Naive thymus-derived CD8-positive, alpha-beta T cell (primary cell): ENCODE measurements at regions not wholly inside any gene's neighbourhood (a gene's known extent, or its start where the extent isn't known, plus 50 kb on each side); places are given as distances from the start of the nearest gene placed in this dataset.
A peak's percentile ranks its signal among the peaks of the same experiment; 100 is the strongest.

Source experiments
- ATAC-seq, 2 donors: fragments of 150-1000 bp; cut with Tn5 transposase in 1 of 2; sonication (Bioruptor Pico), chemical (Tn5 transposase) in 1 of 2; 1 replicate in 1 of 2; 2 replicates in 1 of 2; pipeline ENCODE4 v1.10.0; 2021; ENCODE audit warnings: mild to moderate bottlenecking in 2 of 2, moderate library complexity in 2 of 2
- POLR2A ChIA-PET: fragments of 350-600 bp; sonication (Branson Sonifier 250); formaldehyde crosslinking; loops from one replicate; lab custom pipeline; 2021; ENCODE audit warnings: antibody characterized with exemption; lab: Charles Lee
- DNase-seq, 10 donors: peaks; one replicate each; pipeline versions ENCODE4 v3.0.0 to v3.0.0-alpha.2; 2020 to 2022
- H3K27ac Mint-ChIP-seq, 10 donors: one replicate each; pipeline ENCODE4 v1.8.0; 2020 to 2022; ENCODE audit warnings: mild to moderate bottlenecking in 10 of 10, mixed read lengths in 10 of 10, moderate library complexity in 4 of 10, inconsistent platforms in 1 of 10
- H3K27me3 Mint-ChIP-seq, 5 donors: one replicate each; pipeline ENCODE4 v1.8.0; 2021 to 2022; ENCODE audit warnings: mixed read lengths in 5 of 5
- H3K36me3 Mint-ChIP-seq, 3 donors: one replicate each; pipeline ENCODE4 v1.8.0; 2020 to 2022; ENCODE audit warnings: mixed read lengths in 3 of 3, mild to moderate bottlenecking in 2 of 3, inconsistent platforms in 1 of 3
- H3K4me1 Mint-ChIP-seq, 4 donors: one replicate each; pipeline ENCODE4 v1.8.0; 2021 to 2022; ENCODE audit warnings: mixed read lengths in 4 of 4
- H3K4me3 Mint-ChIP-seq, 10 donors: one replicate each; pipeline ENCODE4 v1.8.0; 2020 to 2022; ENCODE audit warnings: mild to moderate bottlenecking in 10 of 10, mixed read lengths in 10 of 10, moderate library complexity in 6 of 10, inconsistent platforms in 1 of 10
- H3K9me3 Mint-ChIP-seq, 9 donors: one replicate each; pipeline ENCODE4 v1.8.0; 2020 to 2022; ENCODE audit warnings: mixed read lengths in 9 of 9, mild to moderate bottlenecking in 3 of 9, inconsistent platforms in 1 of 9, moderate library complexity in 1 of 9

DNA sequence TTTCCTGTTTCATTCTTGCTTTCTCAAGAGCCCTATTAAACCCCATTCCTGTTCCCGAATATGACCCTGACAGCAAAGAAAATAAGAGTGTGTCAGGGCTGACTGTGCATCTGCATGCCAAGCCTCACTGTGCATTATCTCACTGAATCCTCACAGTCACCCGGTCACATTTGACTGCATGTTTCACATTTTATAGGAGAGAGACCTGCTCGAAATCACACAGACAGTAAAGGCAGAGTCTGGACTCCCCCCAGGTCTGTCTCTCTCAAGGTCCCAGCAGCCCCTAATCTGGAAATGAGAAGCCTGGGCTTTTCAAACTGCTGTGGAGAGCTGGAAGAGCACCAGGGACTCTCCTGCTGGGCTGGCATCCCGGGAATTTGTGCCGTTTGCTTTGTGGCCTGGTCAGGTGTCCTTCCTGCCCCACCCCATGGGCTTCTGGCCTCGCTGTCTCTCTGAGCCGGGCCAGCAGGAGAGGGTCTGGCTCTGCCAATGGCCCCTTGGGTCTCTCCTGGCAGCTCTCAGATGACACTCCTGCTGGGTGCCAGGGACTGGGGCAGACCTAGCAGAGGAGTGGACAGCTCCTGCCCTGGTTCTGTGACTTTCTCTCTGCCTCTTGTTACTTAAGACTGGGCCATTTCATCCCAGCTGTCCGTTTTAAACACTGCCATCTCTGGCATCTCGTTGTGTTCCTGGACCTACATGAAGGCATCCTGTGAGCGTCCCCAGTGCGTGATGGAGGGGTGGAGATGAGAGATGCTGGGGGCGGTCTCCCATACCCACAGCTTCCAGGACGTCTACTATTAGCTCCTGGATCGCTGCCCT, 173.6 kb downstream of the ARHGAP12 start:
- Mint-ChIP-seq H3K27ac (peak overlapping the region in 1 of 10 donors; percentile 60), H3K36me3 (no peaks in the 10 kb centered on the region), H3K4me3 (no peak overlapping the region), H3K9me3 (no peaks in the 10 kb centered on the region), H3K4me1 (peaks cover 2 to 19% (median 4%) of the 10 kb centered on the region in 4 donors), H3K27me3 (no peaks in the 10 kb centered on the region)
- ATAC-seq (no peak), DNase-seq (no peak)
- POLR2A ChIA-PET: interaction anchor here (0.6 to 0.7 kb wide), 2 partner anchors 191 to 1054 kb away, joined by 3 read pairs; no protein-coding TSS in a partner anchor

DNA sequence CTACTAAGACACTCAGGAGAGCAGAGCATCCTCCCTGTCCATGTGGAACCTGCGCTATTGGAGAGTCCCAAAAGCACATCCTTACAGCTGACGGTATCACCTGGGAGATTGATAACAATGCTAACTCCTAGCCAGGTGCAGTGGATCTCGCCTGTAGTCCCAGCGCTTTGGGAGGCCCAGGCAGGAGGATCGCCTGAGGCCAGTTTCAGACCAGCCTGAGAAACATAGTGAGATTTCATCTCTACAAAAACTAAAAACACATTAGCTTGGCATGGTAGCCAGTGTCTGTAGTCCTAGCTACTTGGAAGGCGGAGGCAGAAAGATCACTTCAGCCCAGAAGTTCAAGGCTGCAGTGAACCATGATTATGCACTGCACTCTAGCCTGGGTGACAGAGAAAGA, 174.9 kb downstream of the ARHGAP12 start:
- POLR2A ChIA-PET: interaction anchor here (0.7 kb wide), 1 partner anchor 1222 kb away, joined by 6 read pairs; no protein-coding TSS in a partner anchor
- ATAC-seq (no peak), DNase-seq (no peak)
- Mint-ChIP-seq H3K36me3 (no peaks in the 10 kb centered on the region), H3K27ac (peak overlapping the region in 1 of 10 donors; percentile 46), H3K9me3 (no peaks in the 10 kb centered on the region), H3K4me3 (no peak overlapping the region), H3K27me3 (no peaks in the 10 kb centered on the region), H3K4me1 (peaks cover 0 to 15% (median 0%) of the 10 kb centered on the region in 4 donors)

DNA sequence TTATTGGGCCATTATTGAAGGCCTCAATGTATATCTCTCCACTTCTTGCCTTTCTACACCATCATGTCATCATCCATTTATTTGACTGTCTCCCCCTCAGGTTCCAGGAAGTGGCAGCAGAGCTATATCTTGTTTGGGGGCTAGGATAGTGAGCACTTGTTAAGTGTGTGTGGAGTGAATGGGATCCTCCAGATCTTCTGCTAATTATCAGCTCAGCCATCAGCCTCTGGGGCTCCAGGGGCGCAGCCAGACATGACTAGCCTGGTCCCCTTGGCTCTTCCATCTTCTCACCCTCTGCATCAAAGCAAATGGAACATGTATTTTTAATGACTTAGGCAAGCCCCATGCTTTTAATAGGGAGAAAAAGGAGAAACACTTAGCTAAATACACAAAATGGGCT, 176.5 kb downstream of the ARHGAP12 start:
- H3K4me1 Mint-ChIP-seq: peaks cover 0 to 15% (median 0%) of the 10 kb centered on the region in 4 donors
- no peaks in the 10 kb centered on the region for H3K36me3 Mint-ChIP-seq
- POLR2A ChIA-PET: no interaction called here
- no peak for DNase-seq
- H3K4me3 Mint-ChIP-seq: no peak overlapping the region
- H3K9me3 Mint-ChIP-seq: no peaks in the 10 kb centered on the region
- H3K27ac Mint-ChIP-seq: peak overlapping the region in 1 of 10 donors; percentile 10
- no peaks in the 10 kb centered on the region for H3K27me3 Mint-ChIP-seq
- no peak for ATAC-seq

DNA sequence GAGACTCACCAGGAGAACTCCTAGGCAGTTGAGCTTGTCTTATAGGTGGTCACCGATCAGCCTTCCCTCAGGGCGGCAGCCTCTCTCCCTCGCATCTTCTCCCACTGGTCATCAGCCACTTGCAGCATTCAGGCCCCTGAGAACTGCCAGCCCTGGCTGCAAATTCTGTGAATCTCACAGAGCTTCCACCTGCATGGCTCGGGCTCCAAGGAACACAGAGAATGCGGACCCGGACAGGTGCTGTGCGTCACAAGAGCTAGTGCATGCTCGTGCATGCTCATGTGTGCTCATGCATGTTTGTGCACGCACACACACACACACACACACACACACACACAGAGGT, 176.9 kb downstream of the ARHGAP12 start:
- ATAC-seq (no peak), DNase-seq (no peak)
- no peaks in the 10 kb centered on the region for H3K36me3 Mint-ChIP-seq
- H3K27ac Mint-ChIP-seq: no peak overlapping the region
- H3K27me3 Mint-ChIP-seq: no peaks in the 10 kb centered on the region
- H3K9me3 Mint-ChIP-seq: no peaks in the 10 kb centered on the region
- POLR2A ChIA-PET: interaction anchor here (0.6 kb wide), 1 partner anchor 375 kb away, joined by 6 read pairs; no protein-coding TSS in a partner anchor
- peaks cover 0 to 20% (median 0%) of the 10 kb centered on the region in 4 donors for H3K4me1 Mint-ChIP-seq
- no peak overlapping the region for H3K4me3 Mint-ChIP-seq

DNA sequence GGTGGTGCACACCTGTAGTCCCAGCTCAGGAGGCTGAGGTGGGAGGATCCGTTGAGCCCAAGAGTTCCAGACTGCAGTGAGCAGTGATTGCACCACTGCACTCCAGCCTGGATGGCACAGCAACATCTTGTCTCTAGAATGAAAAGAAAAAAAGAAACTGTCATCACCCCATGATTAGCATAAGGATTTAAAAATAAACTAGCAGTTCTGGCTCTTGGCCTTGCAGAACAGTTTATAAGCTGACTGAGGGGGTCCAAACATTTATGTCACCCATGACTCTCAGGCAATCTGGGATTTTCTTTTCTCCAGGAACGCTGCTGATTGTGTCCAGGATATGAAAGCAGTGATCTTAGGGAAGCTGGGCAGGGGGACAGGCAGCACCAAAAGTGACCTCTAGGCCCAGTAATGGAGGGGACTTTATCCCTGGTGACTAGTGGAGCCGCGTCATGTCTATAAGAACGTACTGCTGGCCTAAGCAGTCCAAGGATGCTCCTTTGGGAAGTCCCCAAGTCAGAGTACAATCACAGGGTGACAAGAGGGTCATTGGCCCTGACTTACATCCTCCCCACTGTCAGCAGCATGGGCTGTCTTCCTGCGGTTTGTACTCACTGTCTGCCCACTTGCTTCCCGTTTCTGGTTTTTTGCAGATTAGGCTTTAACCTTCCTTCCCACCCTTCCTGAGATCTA, 177.4 kb downstream of the ARHGAP12 start:
- Mint-ChIP-seq H3K27me3 (no peaks in the 10 kb centered on the region), H3K36me3 (no peaks in the 10 kb centered on the region), H3K4me1 (peaks cover 0 to 20% (median 0%) of the 10 kb centered on the region in 4 donors), H3K4me3 (no peak overlapping the region), H3K9me3 (no peaks in the 10 kb centered on the region), H3K27ac (peak overlapping the region in 1 of 10 donors; percentile 28)
- DNase-seq (no peak), ATAC-seq (no peak)
- POLR2A ChIA-PET: interaction anchor here (0.6 kb wide), 1 partner anchor 374 kb away, joined by 6 read pairs; no protein-coding TSS in a partner anchor

DNA sequence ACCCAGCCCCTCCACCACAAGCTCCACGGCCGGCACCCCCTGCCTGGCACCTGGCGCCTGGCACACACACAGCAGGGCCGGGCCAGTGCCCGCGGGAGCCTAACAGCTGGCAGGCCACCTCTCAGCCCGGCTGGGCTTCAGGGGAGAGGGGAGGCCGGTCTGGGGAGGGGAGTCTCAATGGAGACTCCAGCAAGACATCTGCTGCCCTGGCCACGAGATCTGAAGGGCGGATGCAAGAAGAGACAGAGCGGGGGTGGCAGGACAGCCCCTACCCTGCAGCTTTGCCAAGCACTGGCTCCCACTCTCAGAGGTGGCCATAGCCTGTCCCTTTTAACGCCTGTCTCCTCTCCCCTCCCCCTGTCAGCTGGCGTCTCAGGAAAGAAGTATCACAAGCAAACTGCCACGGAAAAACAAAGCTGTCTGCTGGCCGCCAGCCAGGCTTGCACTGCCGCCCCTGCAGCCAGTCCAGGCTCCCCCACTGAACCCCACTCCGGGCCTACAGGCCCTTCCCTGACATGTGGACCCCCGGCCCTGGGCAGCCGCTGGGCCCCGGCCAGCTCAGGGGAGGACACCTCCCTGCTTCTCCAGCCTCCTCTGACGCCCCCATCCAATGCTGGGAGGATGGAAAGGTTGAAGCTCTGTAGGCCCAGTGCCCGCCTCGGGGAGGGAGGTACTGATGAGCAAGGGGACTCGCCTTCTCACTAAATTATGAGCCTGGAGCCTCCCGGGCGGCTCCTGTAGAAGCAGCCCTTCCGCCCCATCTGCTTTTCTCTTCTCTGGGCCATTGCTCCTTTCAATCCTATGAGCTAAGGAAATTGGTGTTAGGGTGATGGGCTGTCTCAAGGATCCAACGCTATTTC, 178.4 kb downstream of the ARHGAP12 start:
- ATAC-seq: no peak
- no peak for DNase-seq
- H3K4me1 Mint-ChIP-seq: peaks cover 0 to 27% (median 6%) of the 10 kb centered on the region in 4 donors
- H3K9me3 Mint-ChIP-seq: no peaks in the 10 kb centered on the region
- POLR2A ChIA-PET: no interaction called here
- no peak overlapping the region for H3K4me3 Mint-ChIP-seq
- no peaks in the 10 kb centered on the region for H3K27me3 Mint-ChIP-seq
- H3K27ac Mint-ChIP-seq: no peak overlapping the region
- H3K36me3 Mint-ChIP-seq: no peaks in the 10 kb centered on the region

DNA sequence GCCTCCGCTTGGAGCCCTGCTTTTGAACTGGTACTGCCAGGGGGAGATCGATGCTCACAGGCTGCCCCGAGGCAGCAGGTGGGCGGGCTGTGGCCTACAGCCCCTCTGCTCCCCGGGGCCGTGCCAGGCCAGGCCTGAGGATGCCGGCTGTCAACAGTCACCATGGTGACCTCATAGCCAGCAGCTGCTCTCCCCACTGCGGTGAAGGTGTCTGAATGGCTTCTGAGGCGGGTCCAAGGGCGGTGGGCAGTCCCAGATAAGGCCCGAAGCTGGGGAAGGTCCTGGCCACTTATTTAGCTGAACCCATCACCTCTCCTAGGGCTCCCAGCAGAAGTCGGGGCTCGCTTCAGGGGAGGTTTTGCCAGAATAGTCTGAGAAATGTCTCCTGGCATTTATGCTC, 179.3 kb downstream of the ARHGAP12 start:
- ATAC-seq (no peak), DNase-seq (no peak)
- H3K36me3 Mint-ChIP-seq: no peaks in the 10 kb centered on the region
- H3K4me1 Mint-ChIP-seq: peaks cover 0 to 29% (median 7%) of the 10 kb centered on the region in 4 donors
- no peak overlapping the region for H3K27ac Mint-ChIP-seq
- no peaks in the 10 kb centered on the region for H3K27me3 Mint-ChIP-seq
- H3K4me3 Mint-ChIP-seq: no peak overlapping the region
- POLR2A ChIA-PET: no interaction called here
- no peaks in the 10 kb centered on the region for H3K9me3 Mint-ChIP-seq

DNA sequence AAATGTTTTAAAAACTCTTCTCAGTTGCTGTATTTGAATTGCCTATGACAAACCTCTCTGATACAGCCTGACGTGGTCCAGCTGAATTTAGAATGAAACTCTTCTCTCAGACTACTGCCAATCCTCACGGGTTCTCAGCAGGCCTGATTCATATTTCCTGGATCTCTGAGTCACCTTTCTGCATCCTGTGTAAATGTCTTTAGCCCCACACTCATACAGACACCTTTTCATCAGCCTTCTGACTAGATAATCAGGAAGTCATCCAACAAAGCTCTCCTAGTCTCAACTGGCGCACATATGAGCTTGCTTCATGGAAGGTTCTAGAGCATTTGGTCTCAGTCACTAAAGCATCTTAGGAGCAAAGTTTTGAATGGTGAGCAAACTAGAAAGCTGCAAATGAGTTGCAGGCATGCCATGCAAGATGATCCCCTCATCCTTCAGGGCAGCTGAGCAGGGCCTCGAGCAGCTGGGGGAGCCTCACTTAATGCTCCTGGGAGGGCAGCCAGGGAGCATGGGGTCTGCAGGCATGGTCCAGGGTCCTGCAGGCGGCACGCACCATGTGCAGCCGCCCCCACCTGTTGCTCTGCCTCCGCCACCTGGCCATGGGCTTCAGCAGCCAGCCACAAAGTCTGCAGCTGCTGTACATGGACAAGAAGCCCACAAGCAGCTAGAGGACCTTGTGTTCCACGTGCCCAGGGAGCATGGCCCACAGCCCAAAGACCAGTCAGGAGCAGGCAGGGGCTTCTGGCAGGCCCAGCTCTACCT, 182.8 kb downstream of the ARHGAP12 start:
- POLR2A ChIA-PET: interaction anchor here (0.6 kb wide), 1 partner anchor 783 kb away, joined by 6 read pairs; no protein-coding TSS in a partner anchor
- ATAC-seq: peak in 1 of 2 donors; percentile 40
- H3K4me3 Mint-ChIP-seq: peak overlapping the region in 1 of 10 donors; percentile 42

DNA sequence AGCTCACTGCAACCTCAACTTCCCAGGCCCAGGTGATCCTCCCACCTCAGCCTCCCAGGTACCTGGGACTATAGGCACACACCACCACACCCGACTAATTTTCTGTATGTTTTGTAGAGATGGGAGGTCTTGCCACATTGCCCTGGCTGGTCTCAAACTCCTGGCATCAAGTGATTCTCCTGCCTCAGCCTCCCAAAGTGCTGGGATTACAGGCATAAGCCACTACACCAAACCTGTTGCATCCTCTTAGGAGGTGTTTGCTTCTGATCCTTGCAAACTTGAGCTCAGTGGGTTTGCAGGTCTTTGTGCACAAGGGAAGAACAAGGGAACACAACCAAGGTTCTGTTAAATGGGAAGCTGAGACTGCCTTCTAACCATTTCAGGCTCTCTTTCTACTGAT, 184.6 kb downstream of the ARHGAP12 start:
- Mint-ChIP-seq H3K27ac (no peak overlapping the region), H3K36me3 (no peaks in the 10 kb centered on the region), H3K9me3 (no peaks in the 10 kb centered on the region), H3K4me3 (no peak overlapping the region), H3K27me3 (no peaks in the 10 kb centered on the region), H3K4me1 (peaks cover 0 to 14% (median 7%) of the 10 kb centered on the region in 4 donors)
- POLR2A ChIA-PET: no interaction called here
- ATAC-seq (no peak), DNase-seq (no peak)

More for the DNA sequence above, 182.8 kb downstream of the ARHGAP12 start:
- H3K4me1 Mint-ChIP-seq: peaks cover 0 to 14% (median 7%) of the 10 kb centered on the region in 4 donors
- peak overlapping the region in 3 of 10 donors; percentile 42 to 90 (median 68) for H3K27ac Mint-ChIP-seq
- H3K27me3 Mint-ChIP-seq: no peaks in the 10 kb centered on the region
- peak in 1 of 10 donors; percentile 22 for DNase-seq
- H3K9me3 Mint-ChIP-seq: no peaks in the 10 kb centered on the region
- H3K36me3 Mint-ChIP-seq: no peaks in the 10 kb centered on the region

DNA sequence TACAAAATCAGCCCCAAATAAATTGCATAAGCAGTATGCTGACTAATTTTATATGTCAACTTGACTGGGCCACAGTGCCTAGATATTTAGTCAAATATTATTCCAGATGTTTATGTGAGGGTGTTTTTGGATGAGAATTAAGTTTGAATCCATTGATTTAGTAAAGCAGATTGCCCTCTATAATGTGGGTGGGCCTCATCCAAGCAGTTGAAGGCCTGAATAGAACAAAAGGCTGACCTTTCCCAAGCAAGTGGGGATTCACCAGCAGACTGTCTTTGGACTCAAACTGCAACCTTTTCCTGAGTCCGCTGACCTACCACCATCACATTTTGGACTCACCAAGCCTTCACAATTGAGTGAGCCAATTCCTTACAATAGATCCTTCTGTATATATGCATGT, 186.4 kb downstream of the ARHGAP12 start:
- H3K36me3 Mint-ChIP-seq: peaks cover 0 to 1% (median 0%) of the 10 kb centered on the region in 3 donors
- H3K27ac Mint-ChIP-seq: no peak overlapping the region
- no peak for DNase-seq
- peaks cover 0 to 2% (median 0%) of the 10 kb centered on the region in 9 donors for H3K9me3 Mint-ChIP-seq
- H3K4me1 Mint-ChIP-seq: peaks cover 0 to 14% (median 7%) of the 10 kb centered on the region in 4 donors
- POLR2A ChIA-PET: no interaction called here
- ATAC-seq: no peak
- H3K27me3 Mint-ChIP-seq: no peaks in the 10 kb centered on the region
- H3K4me3 Mint-ChIP-seq: no peak overlapping the region

DNA sequence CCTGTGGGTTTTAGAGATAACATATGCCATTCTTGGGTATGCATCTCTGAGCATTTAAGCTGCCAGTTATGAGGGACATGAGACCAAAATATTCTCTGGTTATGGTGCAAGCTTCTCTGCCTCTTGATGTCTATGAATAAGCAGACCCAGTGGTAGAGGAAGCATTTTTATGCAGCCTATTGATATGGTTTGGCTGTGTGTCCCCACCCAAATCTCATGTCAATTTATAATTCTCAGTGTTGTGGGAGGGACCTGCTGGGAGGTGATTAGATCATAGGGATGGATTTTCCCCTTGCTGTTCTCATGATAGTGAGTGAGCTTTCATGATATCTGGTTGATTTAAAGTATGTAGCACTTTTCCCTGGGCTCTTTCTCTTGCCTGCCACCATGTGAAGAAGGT, 187.2 kb downstream of the ARHGAP12 start:
- H3K27ac Mint-ChIP-seq: no peak overlapping the region
- POLR2A ChIA-PET: no interaction called here
- H3K27me3 Mint-ChIP-seq: no peaks in the 10 kb centered on the region
- no peak for DNase-seq
- H3K4me3 Mint-ChIP-seq: no peak overlapping the region
- no peak for ATAC-seq
- H3K4me1 Mint-ChIP-seq: peaks cover 0 to 9% (median 7%) of the 10 kb centered on the region in 4 donors
- peaks cover 0 to 7% (median 4%) of the 10 kb centered on the region in 3 donors for H3K36me3 Mint-ChIP-seq
- peaks cover 0 to 10% (median 4%) of the 10 kb centered on the region in 9 donors for H3K9me3 Mint-ChIP-seq

DNA sequence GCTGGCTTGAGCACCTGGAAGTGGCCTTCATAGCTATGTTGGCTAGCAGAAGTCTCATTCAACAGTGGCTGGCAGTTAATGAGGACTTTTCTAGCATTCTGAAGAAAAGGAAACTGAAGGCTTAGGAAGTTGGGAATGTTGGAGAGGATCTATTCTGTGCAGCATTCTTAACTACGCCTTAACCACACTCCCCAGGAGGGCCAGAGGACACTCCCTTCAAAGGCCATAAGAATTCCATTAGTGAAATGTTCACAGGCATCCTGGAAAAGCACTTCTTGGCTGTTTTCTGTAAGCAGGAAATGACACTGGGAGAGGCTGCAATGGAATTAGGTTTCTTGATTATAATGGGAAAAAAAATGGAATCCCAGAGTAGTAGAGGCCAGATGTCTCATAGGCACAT, 188.9 kb downstream of the ARHGAP12 start:
- ATAC-seq (no peak), DNase-seq (no peak)
- Mint-ChIP-seq H3K27me3 (no peaks in the 10 kb centered on the region), H3K9me3 (peaks cover 0 to 14% (median 4%) of the 10 kb centered on the region in 9 donors), H3K36me3 (peaks cover 0 to 9% (median 7%) of the 10 kb centered on the region in 3 donors), H3K4me3 (no peak overlapping the region), H3K27ac (no peak overlapping the region), H3K4me1 (no peaks in the 10 kb centered on the region)
- POLR2A ChIA-PET: no interaction called here
